ENCODE measurements at regions not wholly inside any gene's neighbourhood (a gene's known extent, or its start where the extent isn't known, plus 50 kb on each side); places are given as distances from the start of the nearest gene placed in this dataset.

GRCh38 chr14:65833267-65833880 is 420.8 kb downstream of the FUT8 start:
- H3K36me3 ChIP-seq (ENCODE audit: control insufficient read depth in 4 of 4, insufficient read depth in 4 of 4, low read length in 3 of 4) = no peaks in the 10 kb centered on the region
- no peak overlapping the region for H3K27ac ChIP-seq (ENCODE audit: insufficient read depth in 1 of 2, low read depth in 1 of 2, low read length in 2 of 2, poor library complexity in 1 of 2, severe bottlenecking in 2 of 2)
- no peaks in the 10 kb centered on the region for H3K4me1 ChIP-seq (ENCODE audit: control extremely low read depth in 1 of 4, control insufficient read depth in 4 of 4, insufficient read depth in 4 of 4, low read length in 3 of 4)
- 90% methylated on average over 10 of the region's 11 CpGs for WGBS (ENCODE audit: insufficient coverage)
- H3K4me3 ChIP-seq (ENCODE audit: control insufficient read depth in 1 of 7, extremely low read depth in 1 of 7, insufficient read depth in 4 of 7, low read depth in 2 of 7, low read length in 6 of 7) = no peak overlapping the region
- ChIA-PET CTCF (interaction anchor here (1.3 to 2.7 kb wide), 3 partner anchors 11 to 418 kb away, joined by 4 to 14 read pairs (median 6); no protein-coding TSS in a partner anchor), POLR2A (no interaction called here)
- H3K27me3 ChIP-seq (replicated peaks in 2 of 5; ENCODE audit: control insufficient read depth in 4 of 5, insufficient read depth in 5 of 5, low read length in 4 of 5) = no peaks in the 10 kb centered on the region
- no peaks in the 10 kb centered on the region for H3K9me3 ChIP-seq (ENCODE audit: control extremely low read depth in 1 of 5, control insufficient read depth in 4 of 5, insufficient read depth in 2 of 5, low read depth in 1 of 5, low read length in 4 of 5)
- no peak for DNase-seq

- H3K4me1 ChIP-seq (ENCODE audit: control extremely low read depth in 1 of 4, control insufficient read depth in 4 of 4, insufficient read depth in 4 of 4, low read length in 3 of 4) = peaks cover 0 to 4% (median 0%) of the 10 kb centered on the region in 4 experiments
- no peak overlapping the region for H3K27ac ChIP-seq (ENCODE audit: insufficient read depth in 1 of 2, low read depth in 1 of 2, low read length in 2 of 2, poor library complexity in 1 of 2, severe bottlenecking in 2 of 2)
- no peak for DNase-seq
- no peaks in the 10 kb centered on the region for H3K27me3 ChIP-seq (replicated peaks in 2 of 5; ENCODE audit: control insufficient read depth in 4 of 5, insufficient read depth in 5 of 5, low read length in 4 of 5)
- no peaks in the 10 kb centered on the region for H3K36me3 ChIP-seq (ENCODE audit: control insufficient read depth in 4 of 4, insufficient read depth in 4 of 4, low read length in 3 of 4)
- 86% methylated on average over 7 of the region's 7 CpGs for WGBS (ENCODE audit: insufficient coverage)
- H3K4me3 ChIP-seq (ENCODE audit: control insufficient read depth in 1 of 7, extremely low read depth in 1 of 7, insufficient read depth in 4 of 7, low read depth in 2 of 7, low read length in 6 of 7) = no peak overlapping the region
- ChIA-PET CTCF (interaction anchor here (0.7 to 1.3 kb wide), 3 partner anchors 8 to 126 kb away, joined by 3 read pairs; no protein-coding TSS in a partner anchor), POLR2A (no interaction called here)
- no peaks in the 10 kb centered on the region for H3K9me3 ChIP-seq (ENCODE audit: control extremely low read depth in 1 of 5, control insufficient read depth in 4 of 5, insufficient read depth in 2 of 5, low read depth in 1 of 5, low read length in 4 of 5)
These were observed 421.5 kb downstream of the FUT8 start for GRCh38 chr14:65834051-65834450.

GRCh38 chr14:65834812-65835211 is 422.3 kb downstream of the FUT8 start:
- Histone ChIP-seq H3K36me3 (ENCODE audit: control insufficient read depth in 4 of 4, insufficient read depth in 4 of 4, low read length in 3 of 4) (no peaks in the 10 kb centered on the region), H3K9me3 (ENCODE audit: control extremely low read depth in 1 of 5, control insufficient read depth in 4 of 5, insufficient read depth in 2 of 5, low read depth in 1 of 5, low read length in 4 of 5) (no peaks in the 10 kb centered on the region), H3K4me1 (ENCODE audit: control extremely low read depth in 1 of 4, control insufficient read depth in 4 of 4, insufficient read depth in 4 of 4, low read length in 3 of 4) (peaks cover 0 to 10% (median 0%) of the 10 kb centered on the region in 4 experiments), H3K27me3 (replicated peaks in 2 of 5; ENCODE audit: control insufficient read depth in 4 of 5, insufficient read depth in 5 of 5, low read length in 4 of 5) (no peaks in the 10 kb centered on the region), H3K4me3 (ENCODE audit: control insufficient read depth in 1 of 7, extremely low read depth in 1 of 7, insufficient read depth in 4 of 7, low read depth in 2 of 7, low read length in 6 of 7) (no peak overlapping the region), H3K27ac (ENCODE audit: insufficient read depth in 1 of 2, low read depth in 1 of 2, low read length in 2 of 2, poor library complexity in 1 of 2, severe bottlenecking in 2 of 2) (no peak overlapping the region)
- WGBS (ENCODE audit: insufficient coverage) = 90% methylated on average over 2 of the region's 6 CpGs
- ChIA-PET POLR2A (no interaction called here), CTCF (interaction anchor here (0.7 to 1.3 kb wide), 3 partner anchors 9 to 125 kb away, joined by 3 read pairs; no protein-coding TSS in a partner anchor)
- no peak for DNase-seq

GRCh38 chr14:65835501-65835900 is 423.0 kb downstream of the FUT8 start:
- no peak overlapping the region for H3K27ac ChIP-seq (ENCODE audit: insufficient read depth in 1 of 2, low read depth in 1 of 2, low read length in 2 of 2, poor library complexity in 1 of 2, severe bottlenecking in 2 of 2)
- H3K27me3 ChIP-seq (replicated peaks in 2 of 5; ENCODE audit: control insufficient read depth in 4 of 5, insufficient read depth in 5 of 5, low read length in 4 of 5) = no peaks in the 10 kb centered on the region
- H3K9me3 ChIP-seq (ENCODE audit: control extremely low read depth in 1 of 5, control insufficient read depth in 4 of 5, insufficient read depth in 2 of 5, low read depth in 1 of 5, low read length in 4 of 5) = no peaks in the 10 kb centered on the region
- H3K4me1 ChIP-seq (ENCODE audit: control extremely low read depth in 1 of 4, control insufficient read depth in 4 of 4, insufficient read depth in 4 of 4, low read length in 3 of 4) = peaks cover 0 to 14% (median 0%) of the 10 kb centered on the region in 4 experiments
- DNase-seq = no peak
- no peaks in the 10 kb centered on the region for H3K36me3 ChIP-seq (ENCODE audit: control insufficient read depth in 4 of 4, insufficient read depth in 4 of 4, low read length in 3 of 4)
- no peak overlapping the region for H3K4me3 ChIP-seq (ENCODE audit: control insufficient read depth in 1 of 7, extremely low read depth in 1 of 7, insufficient read depth in 4 of 7, low read depth in 2 of 7, low read length in 6 of 7)
- ChIA-PET CTCF (no interaction called here), POLR2A (no interaction called here)
- 100% methylated on average over 2 of the region's 4 CpGs for WGBS (ENCODE audit: insufficient coverage)

GRCh38 chr14:65838565-65838964 is 426.0 kb downstream of the FUT8 start:
- no peak for DNase-seq
- Histone ChIP-seq H3K9me3 (ENCODE audit: control extremely low read depth in 1 of 5, control insufficient read depth in 4 of 5, insufficient read depth in 2 of 5, low read depth in 1 of 5, low read length in 4 of 5) (no peaks in the 10 kb centered on the region), H3K27me3 (replicated peaks in 2 of 5; ENCODE audit: control insufficient read depth in 4 of 5, insufficient read depth in 5 of 5, low read length in 4 of 5) (no peaks in the 10 kb centered on the region), H3K27ac (ENCODE audit: insufficient read depth in 1 of 2, low read depth in 1 of 2, low read length in 2 of 2, poor library complexity in 1 of 2, severe bottlenecking in 2 of 2) (no peak overlapping the region), H3K4me3 (ENCODE audit: control insufficient read depth in 1 of 7, extremely low read depth in 1 of 7, insufficient read depth in 4 of 7, low read depth in 2 of 7, low read length in 6 of 7) (no peak overlapping the region), H3K4me1 (ENCODE audit: control extremely low read depth in 1 of 4, control insufficient read depth in 4 of 4, insufficient read depth in 4 of 4, low read length in 3 of 4) (peaks cover 0 to 14% (median 0%) of the 10 kb centered on the region in 4 experiments), H3K36me3 (ENCODE audit: control insufficient read depth in 4 of 4, insufficient read depth in 4 of 4, low read length in 3 of 4) (no peaks in the 10 kb centered on the region)
- CTCF ChIA-PET = no interaction called here
- POLR2A ChIA-PET = no interaction called here
- WGBS (ENCODE audit: insufficient coverage) = 81% methylated on average over 5 of the region's 5 CpGs

- ChIA-PET CTCF (no interaction called here), POLR2A (no interaction called here)
- Histone ChIP-seq H3K4me3 (ENCODE audit: control insufficient read depth in 1 of 7, extremely low read depth in 1 of 7, insufficient read depth in 4 of 7, low read depth in 2 of 7, low read length in 6 of 7) (no peak overlapping the region), H3K36me3 (ENCODE audit: control insufficient read depth in 4 of 4, insufficient read depth in 4 of 4, low read length in 3 of 4) (no peaks in the 10 kb centered on the region), H3K4me1 (ENCODE audit: control extremely low read depth in 1 of 4, control insufficient read depth in 4 of 4, insufficient read depth in 4 of 4, low read length in 3 of 4) (peaks cover 0 to 14% (median 0%) of the 10 kb centered on the region in 4 experiments), H3K27me3 (replicated peaks in 2 of 5; ENCODE audit: control insufficient read depth in 4 of 5, insufficient read depth in 5 of 5, low read length in 4 of 5) (no peaks in the 10 kb centered on the region), H3K27ac (ENCODE audit: insufficient read depth in 1 of 2, low read depth in 1 of 2, low read length in 2 of 2, poor library complexity in 1 of 2, severe bottlenecking in 2 of 2) (no peak overlapping the region), H3K9me3 (ENCODE audit: control extremely low read depth in 1 of 5, control insufficient read depth in 4 of 5, insufficient read depth in 2 of 5, low read depth in 1 of 5, low read length in 4 of 5) (no peaks in the 10 kb centered on the region)
- 100% methylated on average over 6 of the region's 6 CpGs for WGBS (ENCODE audit: insufficient coverage)
- DNase-seq = no peak
These were observed 427.7 kb downstream of the FUT8 start for GRCh38 chr14:65840118-65840751.

- H3K27ac ChIP-seq (ENCODE audit: insufficient read depth in 1 of 2, low read depth in 1 of 2, low read length in 2 of 2, poor library complexity in 1 of 2, severe bottlenecking in 2 of 2) = no peak overlapping the region
- H3K9me3 ChIP-seq (ENCODE audit: control extremely low read depth in 1 of 5, control insufficient read depth in 4 of 5, insufficient read depth in 2 of 5, low read depth in 1 of 5, low read length in 4 of 5) = no peaks in the 10 kb centered on the region
- CTCF ChIA-PET = no interaction called here
- DNase-seq = no peak
- no peaks in the 10 kb centered on the region for H3K36me3 ChIP-seq (ENCODE audit: control insufficient read depth in 4 of 4, insufficient read depth in 4 of 4, low read length in 3 of 4)
- POLR2A ChIA-PET = no interaction called here
- peaks cover 0 to 14% (median 0%) of the 10 kb centered on the region in 4 experiments for H3K4me1 ChIP-seq (ENCODE audit: control extremely low read depth in 1 of 4, control insufficient read depth in 4 of 4, insufficient read depth in 4 of 4, low read length in 3 of 4)
- 100% methylated on average over 1 of the region's 1 CpG for WGBS (ENCODE audit: insufficient coverage)
- no peak overlapping the region for H3K4me3 ChIP-seq (ENCODE audit: control insufficient read depth in 1 of 7, extremely low read depth in 1 of 7, insufficient read depth in 4 of 7, low read depth in 2 of 7, low read length in 6 of 7)
- H3K27me3 ChIP-seq (replicated peaks in 2 of 5; ENCODE audit: control insufficient read depth in 4 of 5, insufficient read depth in 5 of 5, low read length in 4 of 5) = no peaks in the 10 kb centered on the region
These were observed 428.3 kb downstream of the FUT8 start for GRCh38 chr14:65840786-65841185.

Measured in common myeloid progenitor, CD34-positive (primary cell).